HepG2 (cell line): ENCODE measurements at regions not wholly inside any gene's neighbourhood (a gene's known extent, or its start where the extent isn't known, plus 50 kb on each side); places are given as distances from the start of the nearest gene placed in this dataset.

Experiments used
- ATAC-seq: fragments of 200-7000 bp; cut with Tn5 transposase; 3 replicates; pipeline ENCODE4 v1.9.1; 2020; ENCODE audit warnings: mild to moderate bottlenecking, moderate library complexity
- BruUV-seq: library from RNA; stranded (reverse); fragments of 400-500 nt; replicated peaks from 2 replicates; lab custom pipeline; 2021; lab: Mats Ljungman, UMichigan
- CTCF ChIA-PET: fragments of 300-600 bp; formaldehyde crosslinking; extraction: SDS; loops from one replicate; lab custom pipeline; 2021; ENCODE audit warnings: low total read pairs, inconsistent platforms, low intra/inter-chr PET ratio; lab: Yijun Ruan, JAX
- POLR2A ChIA-PET: fragments of 350-600 bp; sonication (Branson Sonifier 250); formaldehyde crosslinking; loops from one replicate; lab custom pipeline; 2020; ENCODE audit warnings: antibody characterized with exemption, inconsistent platforms; lab: Yijun Ruan, JAX
- DNase-seq: peaks from one replicate; pipeline ENCODE4 v3.0.0-alpha.2; 2015; ENCODE audit warnings: low spot score
- FAIRE-seq: peaks from 3 replicates; lab custom pipeline; 2011; peaks lifted over from hg19 to GRCh38; lab: Jason Lieb, UNC
- H2AFZ ChIP-seq: one replicate; pipeline ENCODE4 v1.6.1; 2011; ENCODE audit warnings: low read length, inconsistent platforms
- H3K27ac ChIP-seq: fragments of 300-600 bp; 3 replicates; pipeline ENCODE4 v1.8.0; 2011; ENCODE audit warnings: mixed run types, mild to moderate bottlenecking, mixed read lengths, low read length, inconsistent platforms; ENCODE audit not compliant: insufficient read depth; ENCODE audit errors: extremely low read length
- H3K27me3 ChIP-seq, 2 experiments: fragments of 200-600 bp in 1 of 2; 2 replicates in 1 of 2; 3 replicates in 1 of 2; pipeline versions ENCODE4 v1.6.0 to v1.8.0; 2011; ENCODE audit warnings: low read length in 2 of 2, mild to moderate bottlenecking in 2 of 2, moderate library complexity in 2 of 2, inconsistent platforms in 1 of 2; ENCODE audit not compliant: insufficient read depth in 2 of 2, control insufficient read depth in 1 of 2
- H3K36me3 ChIP-seq, 2 experiments: fragments of 200-600 bp in 1 of 2; replicated peaks in 1 of 2; 2 replicates in 1 of 2; 3 replicates in 1 of 2; pipeline versions ENCODE4 v1.5.1 to v1.8.0; 2011; ENCODE audit warnings: low read length in 2 of 2, inconsistent platforms in 1 of 2; ENCODE audit not compliant: insufficient read depth in 2 of 2, control insufficient read depth in 1 of 2
- H3K4me1 ChIP-seq: 2 replicates; pipeline ENCODE4 v1.5.1; 2012; ENCODE audit warnings: low read length, inconsistent platforms; ENCODE audit not compliant: insufficient read depth
- H3K4me2 ChIP-seq: 2 replicates; pipeline ENCODE4 v1.6.0; 2011; ENCODE audit warnings: low read depth, low read length, inconsistent platforms
- H3K4me3 ChIP-seq, 3 experiments: fragments of 200-600 bp in 1 of 3; sonication (generic), shearing (Covaris generic) in 1 of 3; replicated peaks in 1 of 3; 2 replicates each; pipeline ENCODE4 v1.5.1; 2011 to 2016; ENCODE audit warnings: low read length in 3 of 3, inconsistent platforms in 2 of 3, low read depth in 2 of 3, mild to moderate bottlenecking in 2 of 3, control low read depth in 1 of 3, mixed read lengths in 1 of 3; ENCODE audit not compliant: insufficient read depth in 1 of 3
- H3K79me2 ChIP-seq: one replicate; pipeline ENCODE4 v1.6.1; 2011; ENCODE audit warnings: low read length, inconsistent platforms; ENCODE audit not compliant: insufficient read depth
- H3K9ac ChIP-seq: 2 replicates; pipeline ENCODE4 v1.6.0; 2011; ENCODE audit warnings: mild to moderate bottlenecking, low read depth, low read length, inconsistent platforms; ENCODE audit not compliant: insufficient read depth
- H3K9me3 ChIP-seq: 2 replicates; pipeline ENCODE4 v1.5.1; 2012; ENCODE audit warnings: mild to moderate bottlenecking, low read length
- H4K20me1 ChIP-seq: 2 replicates; pipeline ENCODE4 v1.6.0; 2011; ENCODE audit warnings: inconsistent platforms, mild to moderate bottlenecking, low read length, moderate library complexity; ENCODE audit not compliant: insufficient read depth
- MTERF4 ChIP-seq: sonication (generic); formaldehyde crosslinking; IDR thresholded peaks from 2 replicates; pipeline ENCODE4 v1.8.0; 2023; ENCODE audit warnings: mild to moderate bottlenecking, missing genetic modification reagents
- TSC22D2 ChIP-seq: sonication (generic); formaldehyde crosslinking; IDR thresholded peaks from 2 replicates; pipeline ENCODE4 v1.5.1; 2020; ENCODE audit warnings: missing genetic modification reagents, mild to moderate bottlenecking, borderline replicate concordance
- ZNF260 ChIP-seq: sonication (generic); formaldehyde crosslinking; IDR thresholded peaks from 2 replicates; pipeline ENCODE4 v1.4.0; 2020; ENCODE audit warnings: missing genetic modification reagents, low read depth, mild to moderate bottlenecking, borderline replicate concordance
- ZNF407 ChIP-seq: sonication (generic); formaldehyde crosslinking; IDR thresholded peaks from one replicate; pipeline ENCODE4 v1.5.1; 2020; ENCODE audit warnings: mild to moderate bottlenecking, missing genetic modification reagents; ENCODE audit errors: not compliant biosample characterization
- ZNF556 ChIP-seq: sonication (generic); formaldehyde crosslinking; IDR thresholded peaks from 2 replicates; pipeline ENCODE4 v1.4.0; 2020; ENCODE audit warnings: mild to moderate bottlenecking, missing genetic modification reagents, borderline replicate concordance
- ZNF598 ChIP-seq: sonication (generic); formaldehyde crosslinking; IDR thresholded peaks from 2 replicates; pipeline ENCODE4 v1.5.1; 2020; ENCODE audit warnings: mild to moderate bottlenecking, missing genetic modification reagents, borderline replicate concordance
- WGBS: methylation state at CpG from one replicate; pipeline ENCODE4 v1.1.6; 2017; ENCODE audit warnings: low lambda C conversion rate; 5-methylcytosine and 5-hydroxymethylcytosine counted together
- in situ Hi-C: cut with HindIII; loops from 2 replicates; pipeline ENCODE4 v1.10.0; 2017; ENCODE audit warnings: low pct_unique_long_range_greater_than_20kb; ENCODE audit not compliant: extremely low pct_ligation_motif_present
- intact Hi-C: fragments of 100-400 bp; cut with micrococcal nuclease; formaldehyde crosslinking; loops from one replicate; pipeline ENCODE4 v1.10.0; 2022; ENCODE audit not compliant: unreplicated experiment
- TF ChIP-seq, protein P1 (sequence below): sonication (generic); formaldehyde crosslinking; IDR thresholded peaks from 2 replicates; pipeline ENCODE4 v1.4.0; 2020; ENCODE audit warnings: missing genetic modification reagents

- ATAC-seq (no peak), DNase-seq (no peak), FAIRE-seq (no peak)
- Histone ChIP-seq H3K79me2 (no peaks in the 10 kb centered on the region), H4K20me1 (no peaks in the 10 kb centered on the region), H2AFZ (no peak overlapping the region), H3K9ac (no peak overlapping the region), H3K4me1 (no peaks in the 10 kb centered on the region), H3K9me3 (no peaks in the 10 kb centered on the region), H3K36me3 (no peaks in the 10 kb centered on the region), H3K4me2 (no peak overlapping the region), H3K4me3 (no peak overlapping the region), H3K27me3 (peaks cover 6 to 17% of the 10 kb centered on the region in 2 experiments; a peak in 3 of 5 replicates), H3K27ac (no peak overlapping the region)
- ChIA-PET POLR2A (no interaction called here), CTCF (no interaction called here)
- intact Hi-C loops, result no loop called here
- in situ Hi-C loops, result no loop called here
- TF ChIP-seq MTERF4 (no peak), TSC22D2 (CRISPR knock-in tag) (no peak), ZNF598 (CRISPR knock-in tag) (no peak), ZNF407 (CRISPR knock-in tag) (no peak), ZNF260 (no peak), ZNF556 (no peak)
- TF ChIP-seq, protein P1, sequence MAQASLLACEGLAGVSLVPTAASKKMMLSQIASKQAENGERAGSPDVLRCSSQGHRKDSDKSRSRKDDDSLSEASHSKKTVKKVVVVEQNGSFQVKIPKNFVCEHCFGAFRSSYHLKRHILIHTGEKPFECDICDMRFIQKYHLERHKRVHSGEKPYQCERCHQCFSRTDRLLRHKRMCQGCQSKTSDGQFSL, result no peak
- WGBS, result 0% methylated on average over 5 of the region's 5 CpGs
- BruUV-seq, result no TSS peak
These were observed 56.2 kb upstream of the CACUL1 start for GRCh38 chr10:118810796-118811505.
